ENCODE measurements at regions not wholly inside any gene's neighbourhood (a gene's known extent, or its start where the extent isn't known, plus 50 kb on each side); places are given as distances from the start of the nearest gene placed in this dataset.

DNA sequence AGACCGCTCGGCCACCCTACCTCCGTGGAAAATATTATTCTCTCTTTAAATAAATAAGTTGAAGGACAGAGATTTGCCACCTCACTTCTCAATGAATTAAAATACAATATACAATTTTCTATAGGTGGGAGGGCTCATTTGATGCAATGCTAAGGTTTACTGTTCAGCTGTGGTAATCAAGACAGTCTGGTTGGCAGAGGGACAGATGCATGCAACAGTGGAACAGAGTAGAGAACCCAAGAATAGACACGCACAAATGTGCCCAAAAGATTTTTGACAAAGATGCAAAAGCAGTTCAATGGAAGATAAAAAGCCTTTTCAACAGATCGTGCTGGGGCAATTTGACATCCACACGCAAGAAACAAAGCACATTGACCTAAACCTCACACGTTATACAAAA is 145.2 kb downstream of the CEBPB start:
- TF ChIP-seq, protein P1, sequence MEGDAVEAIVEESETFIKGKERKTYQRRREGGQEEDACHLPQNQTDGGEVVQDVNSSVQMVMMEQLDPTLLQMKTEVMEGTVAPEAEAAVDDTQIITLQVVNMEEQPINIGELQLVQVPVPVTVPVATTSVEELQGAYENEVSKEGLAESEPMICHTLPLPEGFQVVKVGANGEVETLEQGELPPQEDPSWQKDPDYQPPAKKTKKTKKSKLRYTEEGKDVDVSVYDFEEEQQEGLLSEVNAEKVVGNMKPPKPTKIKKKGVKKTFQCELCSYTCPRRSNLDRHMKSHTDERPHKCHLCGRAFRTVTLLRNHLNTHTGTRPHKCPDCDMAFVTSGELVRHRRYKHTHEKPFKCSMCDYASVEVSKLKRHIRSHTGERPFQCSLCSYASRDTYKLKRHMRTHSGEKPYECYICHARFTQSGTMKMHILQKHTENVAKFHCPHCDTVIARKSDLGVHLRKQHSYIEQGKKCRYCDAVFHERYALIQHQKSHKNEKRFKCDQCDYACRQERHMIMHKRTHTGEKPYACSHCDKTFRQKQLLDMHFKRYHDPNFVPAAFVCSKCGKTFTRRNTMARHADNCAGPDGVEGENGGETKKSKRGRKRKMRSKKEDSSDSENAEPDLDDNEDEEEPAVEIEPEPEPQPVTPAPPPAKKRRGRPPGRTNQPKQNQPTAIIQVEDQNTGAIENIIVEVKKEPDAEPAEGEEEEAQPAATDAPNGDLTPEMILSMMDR (conservative IDR thresholded peaks at IDR 0.05; ENCODE audit: low read depth, low read length): no peak
- TF ChIP-seq EZH2 (IDR thresholded peaks at IDR 0.05; ENCODE audit: low read length, unreplicated experiment) (no peak), EZH2phosphoT487 (IDR thresholded peaks at IDR 0.05; ENCODE audit: borderline replicate concordance, low read length) (no peak)
